ENCODE measurements at regions not wholly inside any gene's neighbourhood (a gene's known extent, or its start where the extent isn't known, plus 50 kb on each side); places are given as distances from the start of the nearest gene placed in this dataset.
A peak's percentile ranks its signal among the peaks of the same experiment; 100 is the strongest.

GRCh38 chr5:174951151-174951780, 226.9 kb downstream of the MSX2 start:
- TF ChIP-seq CTCF (IDR thresholded peaks at IDR 0.05; ENCODE audit: low read depth, low read length), result peak; percentile 92
- TF ChIP-seq, protein P1, sequence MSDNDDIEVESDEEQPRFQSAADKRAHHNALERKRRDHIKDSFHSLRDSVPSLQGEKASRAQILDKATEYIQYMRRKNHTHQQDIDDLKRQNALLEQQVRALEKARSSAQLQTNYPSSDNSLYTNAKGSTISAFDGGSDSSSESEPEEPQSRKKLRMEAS (IDR thresholded peaks at IDR 0.05; ENCODE audit: low read depth, low read length), result no peak
- TF ChIP-seq POLR2A (IDR thresholded peaks at IDR 0.05; ENCODE audit: extremely low read depth, insufficient read length), result no peak

All from NB4 (cell line).